ENCODE measurements at regions not wholly inside any gene's neighbourhood (a gene's known extent, or its start where the extent isn't known, plus 50 kb on each side); places are given as distances from the start of the nearest gene placed in this dataset.

DNA sequence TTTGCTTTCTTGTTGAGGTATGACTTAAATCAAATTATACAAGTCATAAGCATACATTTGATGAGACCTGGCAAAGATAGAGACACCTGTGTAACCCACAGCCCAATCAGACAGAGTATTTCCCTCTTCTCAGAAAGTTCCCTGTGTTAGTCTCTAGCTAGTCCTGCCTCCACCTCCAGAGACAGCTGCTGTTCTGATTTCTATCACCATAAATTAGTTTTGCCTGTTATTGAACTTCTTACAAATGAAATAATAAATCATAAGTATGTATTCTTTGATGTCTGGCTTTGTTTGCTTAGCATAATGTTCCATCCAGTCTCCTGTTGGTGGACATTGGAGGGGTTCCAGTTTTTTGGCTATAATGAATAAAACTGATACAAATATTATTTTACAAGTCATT is 194.5 kb downstream of the ICE1 start:
- Mint-ChIP-seq H3K4me1 (peaks cover 12% of the 10 kb centered on the region), H3K27me3 (ENCODE audit: insufficient read depth, low read depth) (peaks cover 9% of the 10 kb centered on the region), H3K9me3 (peaks cover 19% of the 10 kb centered on the region), H3K36me3 (peaks cover 1% of the 10 kb centered on the region), H3K27ac (no peak overlapping the region), H3K4me3 (no peak overlapping the region)
- H3K27me3 ChIP-seq = no peaks in the 10 kb centered on the region
- TF ChIP-seq, protein P1, sequence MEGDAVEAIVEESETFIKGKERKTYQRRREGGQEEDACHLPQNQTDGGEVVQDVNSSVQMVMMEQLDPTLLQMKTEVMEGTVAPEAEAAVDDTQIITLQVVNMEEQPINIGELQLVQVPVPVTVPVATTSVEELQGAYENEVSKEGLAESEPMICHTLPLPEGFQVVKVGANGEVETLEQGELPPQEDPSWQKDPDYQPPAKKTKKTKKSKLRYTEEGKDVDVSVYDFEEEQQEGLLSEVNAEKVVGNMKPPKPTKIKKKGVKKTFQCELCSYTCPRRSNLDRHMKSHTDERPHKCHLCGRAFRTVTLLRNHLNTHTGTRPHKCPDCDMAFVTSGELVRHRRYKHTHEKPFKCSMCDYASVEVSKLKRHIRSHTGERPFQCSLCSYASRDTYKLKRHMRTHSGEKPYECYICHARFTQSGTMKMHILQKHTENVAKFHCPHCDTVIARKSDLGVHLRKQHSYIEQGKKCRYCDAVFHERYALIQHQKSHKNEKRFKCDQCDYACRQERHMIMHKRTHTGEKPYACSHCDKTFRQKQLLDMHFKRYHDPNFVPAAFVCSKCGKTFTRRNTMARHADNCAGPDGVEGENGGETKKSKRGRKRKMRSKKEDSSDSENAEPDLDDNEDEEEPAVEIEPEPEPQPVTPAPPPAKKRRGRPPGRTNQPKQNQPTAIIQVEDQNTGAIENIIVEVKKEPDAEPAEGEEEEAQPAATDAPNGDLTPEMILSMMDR (IDR thresholded peaks at IDR 0.05) = no peak
- no peak for TF ChIP-seq EZH2 (IDR thresholded peaks at IDR 0.05)
- TF ChIP-seq EZH2phosphoT487 (IDR thresholded peaks at IDR 0.05) = no peak
- peak overlapping the region; percentile 29 for H3K4me2 ChIP-seq
- no peak overlapping the region for H3K9ac ChIP-seq
- no peaks in the 10 kb centered on the region for H4K20me1 ChIP-seq (ENCODE audit: low read depth)
- H3K9me3 ChIP-seq (ENCODE audit: low read depth) = no peaks in the 10 kb centered on the region
- peaks cover 6% of the 10 kb centered on the region for H3F3A ChIP-seq (ENCODE audit: low read depth)
- DNase-seq (ENCODE audit: low spot score) = no peak
- H2AFZ ChIP-seq (replicated peaks) = no peak overlapping the region
- H3K4me1 ChIP-seq = peaks cover 11% of the 10 kb centered on the region
- no peaks in the 10 kb centered on the region for H3K79me2 ChIP-seq (ENCODE audit: low read depth)
- H3K4me3 ChIP-seq = no peak overlapping the region
- H3K27ac ChIP-seq = no peak overlapping the region
- no peaks in the 10 kb centered on the region for H3K36me3 ChIP-seq

GRCh38 chr5:5616247-5616895 is 193.9 kb downstream of the ICE1 start:
- no peak overlapping the region for H3K4me3 ChIP-seq
- Mint-ChIP-seq H3K4me3 (no peak overlapping the region), H3K9me3 (peaks cover 15% of the 10 kb centered on the region), H3K27ac (no peak overlapping the region), H3K27me3 (ENCODE audit: insufficient read depth, low read depth) (peaks cover 9% of the 10 kb centered on the region), H3K36me3 (peaks cover 1% of the 10 kb centered on the region), H3K4me1 (peaks cover 12% of the 10 kb centered on the region)
- no peak overlapping the region for H3K27ac ChIP-seq
- peak; percentile 79 for DNase-seq (ENCODE audit: low spot score)
- H3K27me3 ChIP-seq = no peaks in the 10 kb centered on the region
- no peaks in the 10 kb centered on the region for H3K36me3 ChIP-seq
- no peaks in the 10 kb centered on the region for H3K79me2 ChIP-seq (ENCODE audit: low read depth)
- no peak overlapping the region for H2AFZ ChIP-seq (replicated peaks)
- TF ChIP-seq EZH2phosphoT487 (IDR thresholded peaks at IDR 0.05) (peak; percentile 50), EZH2 (IDR thresholded peaks at IDR 0.05) (no peak)
- TF ChIP-seq, protein P1 (IDR thresholded peaks at IDR 0.05) = peak; percentile 36
- peaks cover 6% of the 10 kb centered on the region for H3F3A ChIP-seq (ENCODE audit: low read depth)
- no peaks in the 10 kb centered on the region for H4K20me1 ChIP-seq (ENCODE audit: low read depth)
- peaks cover 11% of the 10 kb centered on the region for H3K4me1 ChIP-seq
- H3K9ac ChIP-seq = no peak overlapping the region
- H3K4me2 ChIP-seq = peak overlapping the region; percentile 29
- H3K9me3 ChIP-seq (ENCODE audit: low read depth) = no peaks in the 10 kb centered on the region

GRCh38 chr5:5615569-5615968 is 193.1 kb downstream of the ICE1 start:
- Histone ChIP-seq H3K27ac (no peak overlapping the region), H3F3A (ENCODE audit: low read depth) (peaks cover 6% of the 10 kb centered on the region), H4K20me1 (ENCODE audit: low read depth) (no peaks in the 10 kb centered on the region), H3K79me2 (ENCODE audit: low read depth) (no peaks in the 10 kb centered on the region), H3K27me3 (no peaks in the 10 kb centered on the region), H3K9me3 (ENCODE audit: low read depth) (no peaks in the 10 kb centered on the region), H2AFZ (replicated peaks) (no peak overlapping the region), H3K4me1 (peaks cover 11% of the 10 kb centered on the region), H3K4me2 (no peak overlapping the region), H3K36me3 (no peaks in the 10 kb centered on the region), H3K9ac (no peak overlapping the region), H3K4me3 (no peak overlapping the region)
- peaks cover 14% of the 10 kb centered on the region for H3K9me3 Mint-ChIP-seq
- peaks cover 9% of the 10 kb centered on the region for H3K27me3 Mint-ChIP-seq (ENCODE audit: insufficient read depth, low read depth)
- TF ChIP-seq EZH2phosphoT487 (IDR thresholded peaks at IDR 0.05) = no peak
- TF ChIP-seq, protein P1 (IDR thresholded peaks at IDR 0.05) = no peak
- no peak for TF ChIP-seq EZH2 (IDR thresholded peaks at IDR 0.05)
- H3K4me3 Mint-ChIP-seq = no peak overlapping the region
- peaks cover 1% of the 10 kb centered on the region for H3K36me3 Mint-ChIP-seq
- no peak for DNase-seq (ENCODE audit: low spot score)
- no peak overlapping the region for H3K27ac Mint-ChIP-seq
- H3K4me1 Mint-ChIP-seq = peaks cover 12% of the 10 kb centered on the region

Data from neural progenitor cell (in vitro differentiated cells).